Activated B cell treated with CpG ODN at 0.5 μM for 24 hours (primary cell): ENCODE measurements at regions not wholly inside any gene's neighbourhood (a gene's known extent, or its start where the extent isn't known, plus 50 kb on each side); places are given as distances from the start of the nearest gene placed in this dataset.

Source experiments
- ATAC-seq: fragments of 200-7000 bp; cut with Tn5 transposase; one replicate; pipeline ENCODE4 v1.10.0; 2021; ENCODE audit warnings: low read depth, mild to moderate bottlenecking, moderate library complexity
- CTCF ChIA-PET: fragments of 350-600 bp; sonication (Branson Sonifier 250); formaldehyde crosslinking; loops from one replicate; lab custom pipeline; 2021; ENCODE audit warnings: antibody characterized with exemption; lab: Charles Lee
- POLR2A ChIA-PET: fragments of 350-600 bp; sonication (Branson Sonifier 250); formaldehyde crosslinking; loops from one replicate; lab custom pipeline; 2021; ENCODE audit warnings: antibody characterized with exemption; lab: Charles Lee
- DNase-seq: peaks from one replicate; pipeline ENCODE4 v3.0.0; 2022
- H3K27ac Mint-ChIP-seq: one replicate; pipeline ENCODE4 v1.8.0; 2020; ENCODE audit warnings: mixed read lengths
- H3K27me3 Mint-ChIP-seq: one replicate; pipeline ENCODE4 v1.8.0; 2021; ENCODE audit warnings: mixed read lengths
- H3K36me3 Mint-ChIP-seq: one replicate; pipeline ENCODE4 v1.8.0; 2021; ENCODE audit warnings: low read depth, mixed read lengths
- H3K4me1 Mint-ChIP-seq: one replicate; pipeline ENCODE4 v1.8.0; 2021; ENCODE audit warnings: mixed read lengths
- H3K4me3 Mint-ChIP-seq: one replicate; pipeline ENCODE4 v1.8.0; 2020; ENCODE audit warnings: mild to moderate bottlenecking, mixed read lengths
- H3K9me3 Mint-ChIP-seq: one replicate; pipeline ENCODE4 v1.8.0; 2020; ENCODE audit warnings: mixed read lengths
- intact Hi-C: fragments of 100-400 bp; cut with micrococcal nuclease; formaldehyde crosslinking; loops from one replicate; pipeline ENCODE4 v1.15.1; 2024
- TF ChIP-seq, protein P1 (sequence below): fragments of 200-600 bp; IDR thresholded peaks from one replicate; pipeline ENCODE4 v1.8.0; 2022; ENCODE audit warnings: antibody characterized with exemption, mild to moderate bottlenecking

DNA sequence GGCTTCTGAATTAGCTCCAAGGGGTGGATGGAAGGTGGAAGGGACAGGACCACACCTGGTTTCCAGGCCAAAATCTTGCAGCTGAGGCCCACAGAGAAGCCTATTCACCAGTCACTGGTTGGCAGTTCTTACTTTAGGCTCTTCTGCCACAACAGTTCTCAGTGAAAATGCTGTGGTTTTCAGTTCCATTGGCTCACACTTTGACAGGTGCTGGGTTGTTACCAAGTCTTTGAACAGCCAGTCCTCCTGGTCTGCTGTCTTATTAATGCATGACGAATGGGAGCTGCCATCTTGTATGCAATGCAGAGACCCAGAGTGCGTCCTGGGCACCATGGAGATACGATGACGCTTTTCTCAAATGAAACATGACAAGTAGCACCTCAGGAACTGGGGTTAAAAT lies 232.0 kb upstream of the ZBED5 start:
- Mint-ChIP-seq H3K27ac (no peak overlapping the region), H3K4me1 (no peaks in the 10 kb centered on the region), H3K27me3 (peaks cover 9% of the 10 kb centered on the region), H3K4me3 (no peak overlapping the region), H3K9me3 (peaks cover 8% of the 10 kb centered on the region), H3K36me3 (no peaks in the 10 kb centered on the region)
- ChIA-PET POLR2A (no interaction called here), CTCF (no interaction called here)
- ATAC-seq (peak; percentile 45), DNase-seq (no peak)
- TF ChIP-seq, protein P1, sequence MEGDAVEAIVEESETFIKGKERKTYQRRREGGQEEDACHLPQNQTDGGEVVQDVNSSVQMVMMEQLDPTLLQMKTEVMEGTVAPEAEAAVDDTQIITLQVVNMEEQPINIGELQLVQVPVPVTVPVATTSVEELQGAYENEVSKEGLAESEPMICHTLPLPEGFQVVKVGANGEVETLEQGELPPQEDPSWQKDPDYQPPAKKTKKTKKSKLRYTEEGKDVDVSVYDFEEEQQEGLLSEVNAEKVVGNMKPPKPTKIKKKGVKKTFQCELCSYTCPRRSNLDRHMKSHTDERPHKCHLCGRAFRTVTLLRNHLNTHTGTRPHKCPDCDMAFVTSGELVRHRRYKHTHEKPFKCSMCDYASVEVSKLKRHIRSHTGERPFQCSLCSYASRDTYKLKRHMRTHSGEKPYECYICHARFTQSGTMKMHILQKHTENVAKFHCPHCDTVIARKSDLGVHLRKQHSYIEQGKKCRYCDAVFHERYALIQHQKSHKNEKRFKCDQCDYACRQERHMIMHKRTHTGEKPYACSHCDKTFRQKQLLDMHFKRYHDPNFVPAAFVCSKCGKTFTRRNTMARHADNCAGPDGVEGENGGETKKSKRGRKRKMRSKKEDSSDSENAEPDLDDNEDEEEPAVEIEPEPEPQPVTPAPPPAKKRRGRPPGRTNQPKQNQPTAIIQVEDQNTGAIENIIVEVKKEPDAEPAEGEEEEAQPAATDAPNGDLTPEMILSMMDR: no peak
- intact Hi-C loops: no loop called here

DNA sequence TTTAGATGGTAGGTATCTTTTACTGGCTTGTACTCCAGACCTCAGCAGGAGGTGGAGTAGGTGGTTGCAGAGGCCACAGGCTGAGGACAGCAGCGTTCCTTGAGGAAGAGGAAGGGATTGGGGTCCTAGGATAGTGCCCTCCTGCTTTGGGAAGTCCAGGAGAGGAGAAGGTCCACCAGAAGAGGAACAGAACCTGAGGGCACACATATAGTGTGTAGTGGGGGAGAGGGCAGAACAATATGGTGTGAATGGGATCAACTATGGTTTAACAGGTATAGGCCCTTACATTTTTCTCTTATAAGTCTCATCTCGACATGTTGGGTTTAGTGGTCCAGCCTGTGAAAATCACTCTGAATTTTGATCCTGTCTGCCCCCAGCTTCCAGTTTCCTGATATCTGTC lies 229.1 kb upstream of the ZBED5 start:
- Mint-ChIP-seq H3K9me3 (peaks cover 8% of the 10 kb centered on the region), H3K4me1 (no peaks in the 10 kb centered on the region), H3K36me3 (no peaks in the 10 kb centered on the region), H3K27ac (no peak overlapping the region), H3K27me3 (peaks cover 15% of the 10 kb centered on the region), H3K4me3 (no peak overlapping the region)
- intact Hi-C loops: no loop called here
- ChIA-PET CTCF (no interaction called here), POLR2A (no interaction called here)
- TF ChIP-seq, protein P1: no peak
- ATAC-seq (no peak), DNase-seq (no peak)

DNA sequence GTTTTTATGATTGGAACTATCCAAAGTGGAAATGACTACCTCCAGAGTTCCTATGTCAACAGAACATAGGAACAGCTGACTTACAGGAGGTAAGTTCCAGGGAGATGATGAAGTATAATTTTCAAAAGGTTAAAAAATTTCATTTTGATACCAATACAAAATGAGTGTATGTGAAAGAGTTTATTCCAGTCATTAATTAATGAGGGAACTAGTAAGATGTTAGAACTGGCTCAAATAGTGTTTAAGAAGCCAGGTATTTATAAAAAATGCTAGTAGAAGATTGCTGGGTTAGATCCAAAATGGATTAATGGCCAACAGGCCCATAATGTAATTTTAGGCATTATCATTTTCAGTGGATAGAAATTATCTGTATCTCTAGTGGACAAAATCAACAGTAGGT lies 227.7 kb upstream of the ZBED5 start:
- DNase-seq (no peak), ATAC-seq (no peak)
- Mint-ChIP-seq H3K36me3 (no peaks in the 10 kb centered on the region), H3K4me3 (no peak overlapping the region), H3K9me3 (no peaks in the 10 kb centered on the region), H3K27me3 (peaks cover 18% of the 10 kb centered on the region), H3K4me1 (no peaks in the 10 kb centered on the region), H3K27ac (no peak overlapping the region)
- TF ChIP-seq, protein P1: no peak
- intact Hi-C loops: no loop called here
- CTCF ChIA-PET: no interaction called here
- POLR2A ChIA-PET: no interaction called here

DNA sequence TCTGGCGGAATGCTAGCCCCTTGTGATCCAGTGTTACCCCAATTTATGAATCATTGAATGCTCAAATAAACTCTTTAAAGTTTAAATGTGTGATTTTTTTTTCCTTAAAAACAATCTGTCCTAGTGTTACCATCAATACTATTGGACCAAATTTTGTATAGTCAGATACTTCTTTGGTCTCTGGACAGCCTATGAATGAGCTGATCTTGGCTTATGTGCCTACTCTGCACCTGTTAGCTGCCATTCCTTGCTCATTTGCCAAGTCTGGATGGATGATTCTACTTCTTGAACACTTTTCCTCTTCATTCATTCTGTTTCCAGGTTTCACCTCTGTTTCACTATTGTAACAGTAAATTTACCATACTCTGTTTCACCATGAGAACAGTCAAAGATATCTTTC lies 226.5 kb upstream of the ZBED5 start:
- TF ChIP-seq, protein P1: no peak
- no peak for DNase-seq
- intact Hi-C loops: no loop called here
- Mint-ChIP-seq H3K27ac (no peak overlapping the region), H3K9me3 (no peaks in the 10 kb centered on the region), H3K4me3 (no peak overlapping the region), H3K27me3 (peaks cover 18% of the 10 kb centered on the region), H3K36me3 (no peaks in the 10 kb centered on the region), H3K4me1 (no peaks in the 10 kb centered on the region)
- no peak for ATAC-seq
- ChIA-PET CTCF (no interaction called here), POLR2A (no interaction called here)

DNA sequence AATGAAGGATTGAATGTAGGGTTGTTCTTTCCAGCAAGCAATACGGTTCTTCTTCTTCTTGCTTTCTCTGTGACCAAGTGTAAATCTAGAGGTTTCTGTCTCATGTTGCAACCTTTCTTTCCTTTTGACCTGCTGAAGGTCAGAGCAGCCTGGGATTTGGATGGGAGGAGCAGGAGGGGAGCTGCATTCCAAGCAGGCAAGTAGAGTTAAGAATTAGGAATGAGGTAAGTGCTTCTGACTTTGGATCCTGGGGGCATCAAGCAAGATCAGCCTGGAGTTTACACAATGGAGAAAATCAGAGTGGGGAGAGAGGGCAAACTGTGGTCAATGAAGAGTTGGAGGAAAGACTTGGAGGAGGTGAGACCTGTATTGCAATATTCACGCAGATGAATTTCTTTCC lies 225.6 kb upstream of the ZBED5 start:
- POLR2A ChIA-PET: no interaction called here
- CTCF ChIA-PET: no interaction called here
- H3K27ac Mint-ChIP-seq: no peak overlapping the region
- TF ChIP-seq, protein P1: no peak
- H3K4me1 Mint-ChIP-seq: no peaks in the 10 kb centered on the region
- no peaks in the 10 kb centered on the region for H3K9me3 Mint-ChIP-seq
- DNase-seq: no peak
- peaks cover 21% of the 10 kb centered on the region for H3K27me3 Mint-ChIP-seq
- no peak overlapping the region for H3K4me3 Mint-ChIP-seq
- ATAC-seq: no peak
- intact Hi-C loops: no loop called here
- no peaks in the 10 kb centered on the region for H3K36me3 Mint-ChIP-seq
